ENCODE measurements at regions not wholly inside any gene's neighbourhood (a gene's known extent, or its start where the extent isn't known, plus 50 kb on each side); places are given as distances from the start of the nearest gene placed in this dataset.

DNA sequence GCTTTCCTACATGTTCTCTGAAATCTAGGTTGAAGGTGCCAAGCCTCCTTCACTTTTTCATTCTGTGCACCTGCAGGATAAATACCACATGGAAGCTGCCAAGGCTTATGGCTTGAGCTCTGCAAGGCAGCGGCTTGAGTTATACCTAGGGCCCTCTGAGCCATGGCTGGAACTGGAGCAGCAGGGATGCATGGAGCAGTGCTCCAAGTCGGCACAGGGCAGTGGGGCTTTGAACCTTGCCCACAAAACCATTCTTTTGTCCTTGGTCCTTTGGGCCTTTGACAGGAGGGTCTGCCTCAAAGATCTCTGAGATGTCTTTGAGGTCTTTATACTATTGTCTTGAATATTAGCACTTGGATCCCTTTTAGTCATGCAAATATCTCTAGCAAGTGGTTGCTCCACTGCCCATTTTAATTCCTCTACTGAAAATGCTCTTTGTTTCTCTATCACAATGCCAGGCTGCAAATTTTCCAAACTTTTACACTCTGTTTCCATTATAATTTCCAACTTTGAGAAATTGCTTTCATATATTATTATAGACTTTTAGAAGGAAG, 536.2 kb upstream of the KLHL4 start:
- DNase-seq (ENCODE audit: low read depth in 1 of 2, low spot score in 2 of 2): peak in 1 of 2 experiments; percentile 41

More for the DNA sequence above, 536.2 kb upstream of the KLHL4 start:
- peak; percentile 39 for FAIRE-seq
- no peak overlapping the region for H2BK20ac ChIP-seq (ENCODE audit: low read length)
- H3K23me2 ChIP-seq (ENCODE audit: low read depth, low read length): no peaks in the 10 kb centered on the region
- no peak overlapping the region for H3K23ac ChIP-seq (ENCODE audit: insufficient read length)
- no peaks in the 10 kb centered on the region for H4K20me1 ChIP-seq (replicated peaks in 1 of 2; ENCODE audit: control insufficient read depth in 1 of 2, insufficient read depth in 2 of 2, low read length in 2 of 2)
- no peaks in the 10 kb centered on the region for H3K79me1 ChIP-seq (ENCODE audit: low read depth, low read length)
- H2AFZ ChIP-seq (ENCODE audit: low read length): no peak overlapping the region
- no peak overlapping the region for H3K27ac ChIP-seq (ENCODE audit: low read depth, low read length)
- no peaks in the 10 kb centered on the region for H3K9me3 ChIP-seq (ENCODE audit: insufficient read depth in 2 of 2, low read depth in 1 of 2, low read length in 1 of 2)
- no peak overlapping the region for H3K9ac ChIP-seq (replicated peaks in 1 of 4; ENCODE audit: extremely low read depth in 1 of 4, low read depth in 3 of 4, low read length in 3 of 4)
- H4K5ac ChIP-seq (ENCODE audit: insufficient read length, low read depth, low read length): no peak overlapping the region
- no peak overlapping the region for H2BK120ac ChIP-seq (replicated peaks; ENCODE audit: low read depth, low read length)
- no peak overlapping the region for H3K4me3 ChIP-seq (ENCODE audit: extremely low read depth in 1 of 4, insufficient read depth in 2 of 4, low read depth in 3 of 4, low read length in 4 of 4)
- H3K56ac ChIP-seq (replicated peaks; ENCODE audit: insufficient read length, low read depth, low read length): no peak overlapping the region
- H2BK15ac ChIP-seq (ENCODE audit: low read length): no peak overlapping the region
- 40% methylated on average over 1 of the region's 2 CpGs; no CpG with 5 or more reads in 1 of the 2 experiments for WGBS, 2 experiments (ENCODE audit: extremely low coverage in 1 of 2, insufficient coverage in 1 of 2, insufficient read length in 1 of 2, insufficient replicate concordance in 2 of 2, low coverage in 1 of 2, low lambda C conversion rate in 2 of 2, missing lambda C conversion rate in 1 of 2)
- H2AK5ac ChIP-seq (ENCODE audit: low read depth, low read length): no peak overlapping the region
- H3K4me1 ChIP-seq (replicated peaks in 1 of 4; ENCODE audit: control insufficient read depth in 3 of 4, insufficient read depth in 4 of 4, low read length in 3 of 4): peaks cover 0 to 2% (median 0%) of the 10 kb centered on the region in 4 experiments; a peak in 4 of 7 replicates
- no peak overlapping the region for H3K4ac ChIP-seq (replicated peaks; ENCODE audit: insufficient read length, low read depth, low read length)
- H3K27me3 ChIP-seq (replicated peaks in 1 of 4; ENCODE audit: control insufficient read depth in 3 of 4, extremely low read depth in 1 of 4, insufficient read depth in 3 of 4, low read length in 3 of 4): no peaks in the 10 kb centered on the region
- no peak overlapping the region for H2BK12ac ChIP-seq (ENCODE audit: low read depth, low read length)
- no peak overlapping the region for H3K18ac ChIP-seq (ENCODE audit: extremely low read depth, low read length)
- CTCF ChIA-PET (ENCODE audit: partially characterized antibody): no interaction called here
- H3K79me2 ChIP-seq (ENCODE audit: control insufficient read depth in 1 of 2, insufficient read depth in 2 of 2, low read length in 2 of 2): no peaks in the 10 kb centered on the region
- H3K4me2 ChIP-seq (ENCODE audit: insufficient read depth in 1 of 2, low read depth in 2 of 2, low read length in 2 of 2): no peak overlapping the region
- no peaks in the 10 kb centered on the region for H3K36me3 ChIP-seq (ENCODE audit: control insufficient read depth in 2 of 4, insufficient read depth in 4 of 4, low read length in 3 of 4)
- H2BK5ac ChIP-seq (ENCODE audit: low read depth, low read length): peak overlapping the region; percentile 3; the same call in 1 of the 2 replicates
- no peak overlapping the region for H4K8ac ChIP-seq (ENCODE audit: extremely low read depth, insufficient read depth, low read length)
- no peak overlapping the region for H3K14ac ChIP-seq (ENCODE audit: insufficient read length)
- POLR2A ChIA-PET (ENCODE audit: partially characterized antibody): no interaction called here
- no peak overlapping the region for H4K91ac ChIP-seq (replicated peaks; ENCODE audit: insufficient read length, low read length)
